Thyroid gland (tissue), 4 donors: ENCODE measurements at regions not wholly inside any gene's neighbourhood (a gene's known extent, or its start where the extent isn't known, plus 50 kb on each side); places are given as distances from the start of the nearest gene placed in this dataset.

Experiments
- CTCF ChIP-seq, 6 experiments: fragments of 200-600 bp in 3 of 6; fragments of 450-650 bp in 3 of 6; sonication (generic) in 3 of 6; IDR thresholded peaks; one replicate each; pipeline ENCODE4 v1.5.1; 2016 to 2019; ENCODE audit warnings: antibody characterized with exemption in 6 of 6, mild to moderate bottlenecking in 2 of 6, inconsistent platforms in 1 of 6, moderate library complexity in 1 of 6
- POLR2A ChIP-seq, 2 donors: fragments of 450-650 bp; IDR thresholded peaks; one replicate each; pipeline ENCODE4 v1.6.1; 2017; ENCODE audit warnings: antibody characterized with exemption in 2 of 2, mild to moderate bottlenecking in 2 of 2, moderate library complexity in 1 of 2

GRCh38 chr20:19056909-19057308 is 155.5 kb upstream of the SLC24A3 start:
- TF ChIP-seq POLR2A (IDR thresholded peaks at IDR 0.05) (no peak), CTCF (IDR thresholded peaks at IDR 0.05) (no peak)
